SK-N-SH treated with all-trans-retinoic acid at 6 μM for 48 hours (cell line): ENCODE measurements at regions not wholly inside any gene's neighbourhood (a gene's known extent, or its start where the extent isn't known, plus 50 kb on each side); places are given as distances from the start of the nearest gene placed in this dataset.

ENCODE experiments used
- ATAC-seq: fragments of 200-7000 bp; cut with Tn5 transposase; 3 replicates; pipeline ENCODE4 v1.9.1; 2020; ENCODE audit warnings: mild to moderate bottlenecking, moderate library complexity
- BACH2 ChIP-seq: fragments of 250-450 bp; sonication (Bioruptor Pico); IDR thresholded peaks from 2 replicates; pipeline ENCODE4 v1.9.0; 2021; ENCODE audit warnings: mild to moderate bottlenecking, borderline replicate concordance
- CREB5 ChIP-seq: fragments of 250-450 bp; sonication (Bioruptor Pico); IDR thresholded peaks from 2 replicates; pipeline ENCODE4 v1.5.1; 2020; ENCODE audit warnings: low read depth, mild to moderate bottlenecking, moderate library complexity
- ESRRG ChIP-seq: fragments of 250-450 bp; sonication (Bioruptor Pico); IDR thresholded peaks from 2 replicates; pipeline ENCODE4 v1.6.1; 2021; ENCODE audit warnings: mild to moderate bottlenecking
- ISL1 ChIP-seq: fragments of 250-450 bp; sonication (Bioruptor Pico); IDR thresholded peaks from 2 replicates; pipeline ENCODE4 v2.1.2; 2022; ENCODE audit warnings: mild to moderate bottlenecking, moderate library complexity
- OSR1 ChIP-seq: fragments of 250-450 bp; sonication (Bioruptor Pico); IDR thresholded peaks from 2 replicates; pipeline ENCODE4 v1.8.0; 2022; ENCODE audit warnings: moderate library complexity, mild to moderate bottlenecking, inconsistent platforms
- PATZ1 ChIP-seq: fragments of 250-450 bp; sonication (Bioruptor Pico); IDR thresholded peaks from 2 replicates; pipeline ENCODE4 v1.8.0; 2020; ENCODE audit warnings: mild to moderate bottlenecking, moderate library complexity, borderline replicate concordance
- TCF4 ChIP-seq: fragments of 250-450 bp; sonication (Bioruptor Pico); IDR thresholded peaks from 2 replicates; pipeline ENCODE4 v1.8.0; 2021; ENCODE audit warnings: mild to moderate bottlenecking, moderate library complexity, borderline replicate concordance
- ZC3H10 ChIP-seq: fragments of 250-450 bp; sonication (Bioruptor Pico); IDR thresholded peaks from 2 replicates; pipeline ENCODE4 v1.5.1; 2021; ENCODE audit warnings: mild to moderate bottlenecking, moderate library complexity
- ZFP3 ChIP-seq: fragments of 250-450 bp; sonication (Bioruptor Pico); IDR thresholded peaks from 2 replicates; pipeline ENCODE4 v1.5.0; 2020; ENCODE audit warnings: mild to moderate bottlenecking, moderate library complexity

GRCh38 chr4:128342762-128343161 is 55.1 kb upstream of the PGRMC2 start (continued):
- TF ChIP-seq OSR1 (CRISPR knock-in tag), result no peak
- TF ChIP-seq CREB5 (CRISPR knock-in tag), result no peak
- TF ChIP-seq BACH2 (CRISPR knock-in tag), result no peak

- TF ChIP-seq ZC3H10 (CRISPR knock-in tag), result no peak
- TF ChIP-seq ESRRG (CRISPR knock-in tag), result no peak
- no peak for TF ChIP-seq ZFP3 (CRISPR knock-in tag)
- ATAC-seq, result no peak
These were observed 54.0 kb upstream of the PGRMC2 start for GRCh38 chr4:128341634-128342033.

- peak; percentile 93 for ATAC-seq
- TF ChIP-seq ISL1 (peak; percentile 57), OSR1 (CRISPR knock-in tag) (no peak)
These were observed 51.2 kb upstream of the PGRMC2 start for GRCh38 chr4:128338634-128339355.

GRCh38 chr4:128337863-128338262 is 50.2 kb upstream of the PGRMC2 start:
- TF ChIP-seq ESRRG (CRISPR knock-in tag) (no peak), CREB5 (CRISPR knock-in tag) (no peak), PATZ1 (CRISPR knock-in tag) (no peak), ISL1 (no peak), TCF4 (CRISPR knock-in tag) (no peak)

More at GRCh38 chr4:128337863-128338262, 50.2 kb upstream of the PGRMC2 start:
- no peak for ATAC-seq
